OCI-LY1 (cell line): ENCODE measurements at regions not wholly inside any gene's neighbourhood (a gene's known extent, or its start where the extent isn't known, plus 50 kb on each side); places are given as distances from the start of the nearest gene placed in this dataset.

ENCODE experiments used
- EZH2 ChIP-seq: fragments of 200-600 bp; sonication (generic), shearing (Covaris generic); IDR thresholded peaks from 2 replicates; pipeline ENCODE4 v1.8.0; 2017; ENCODE audit warnings: borderline replicate concordance, mixed run types, mild to moderate bottlenecking, antibody characterized with exemption, low read length, moderate library complexity, mixed read lengths
- TF ChIP-seq, protein P1 (sequence below): fragments of 200-600 bp; sonication (generic), shearing (Covaris generic); IDR thresholded peaks from 2 replicates; pipeline ENCODE4 v1.5.1; 2017; ENCODE audit warnings: mild to moderate bottlenecking, antibody characterized with exemption, low read length, moderate library complexity, mixed read lengths

DNA sequence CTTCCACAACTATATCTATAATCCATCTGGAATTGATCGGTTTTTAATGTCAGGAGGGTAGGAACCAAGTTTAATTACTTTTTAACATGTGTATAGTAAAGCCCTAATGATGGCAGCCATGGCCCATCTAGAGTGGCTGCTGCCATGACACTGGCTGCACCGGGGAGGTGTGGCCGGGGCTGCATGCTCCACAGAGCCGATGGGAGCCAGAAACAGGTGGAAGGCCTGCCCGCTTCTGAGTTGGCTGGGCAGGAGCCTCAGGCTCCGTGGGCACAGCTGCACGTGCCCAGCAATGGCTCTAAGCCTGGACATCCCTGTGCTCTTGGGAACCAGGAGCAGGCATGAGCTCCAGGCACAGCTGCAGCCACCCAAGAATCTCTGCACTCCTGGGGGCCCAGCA is 73.0 kb downstream of the GBP6 start:
- TF ChIP-seq, protein P1, sequence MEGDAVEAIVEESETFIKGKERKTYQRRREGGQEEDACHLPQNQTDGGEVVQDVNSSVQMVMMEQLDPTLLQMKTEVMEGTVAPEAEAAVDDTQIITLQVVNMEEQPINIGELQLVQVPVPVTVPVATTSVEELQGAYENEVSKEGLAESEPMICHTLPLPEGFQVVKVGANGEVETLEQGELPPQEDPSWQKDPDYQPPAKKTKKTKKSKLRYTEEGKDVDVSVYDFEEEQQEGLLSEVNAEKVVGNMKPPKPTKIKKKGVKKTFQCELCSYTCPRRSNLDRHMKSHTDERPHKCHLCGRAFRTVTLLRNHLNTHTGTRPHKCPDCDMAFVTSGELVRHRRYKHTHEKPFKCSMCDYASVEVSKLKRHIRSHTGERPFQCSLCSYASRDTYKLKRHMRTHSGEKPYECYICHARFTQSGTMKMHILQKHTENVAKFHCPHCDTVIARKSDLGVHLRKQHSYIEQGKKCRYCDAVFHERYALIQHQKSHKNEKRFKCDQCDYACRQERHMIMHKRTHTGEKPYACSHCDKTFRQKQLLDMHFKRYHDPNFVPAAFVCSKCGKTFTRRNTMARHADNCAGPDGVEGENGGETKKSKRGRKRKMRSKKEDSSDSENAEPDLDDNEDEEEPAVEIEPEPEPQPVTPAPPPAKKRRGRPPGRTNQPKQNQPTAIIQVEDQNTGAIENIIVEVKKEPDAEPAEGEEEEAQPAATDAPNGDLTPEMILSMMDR = no peak
- no peak for TF ChIP-seq EZH2
